ENCODE measurements at regions not wholly inside any gene's neighbourhood (a gene's known extent, or its start where the extent isn't known, plus 50 kb on each side); places are given as distances from the start of the nearest gene placed in this dataset.

DNA sequence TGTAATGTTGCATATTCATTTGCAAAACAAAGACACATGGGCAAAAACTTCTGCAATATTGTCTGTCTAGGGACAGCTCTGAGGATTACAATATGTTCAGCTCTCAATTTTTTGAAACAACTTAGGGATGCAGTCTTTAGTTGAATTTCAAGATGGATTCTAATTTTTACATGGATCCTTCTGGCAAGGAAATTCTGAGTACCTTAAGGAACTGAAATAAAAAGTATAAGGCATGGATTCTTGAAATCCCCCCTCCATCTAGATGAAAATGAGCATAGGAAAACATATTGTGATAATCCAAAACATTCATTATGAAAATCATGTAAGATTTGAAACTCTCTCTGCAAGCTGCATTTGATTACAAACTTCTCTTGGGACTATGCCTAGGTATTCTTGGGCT is 568.6 kb downstream of the CETN3 start:
- no peaks in the 10 kb centered on the region for H3K27me3 Mint-ChIP-seq (ENCODE audit: unreplicated experiment)
- peaks cover 9% of the 10 kb centered on the region for H3K4me1 Mint-ChIP-seq (ENCODE audit: unreplicated experiment)
- TF ChIP-seq, protein P1, sequence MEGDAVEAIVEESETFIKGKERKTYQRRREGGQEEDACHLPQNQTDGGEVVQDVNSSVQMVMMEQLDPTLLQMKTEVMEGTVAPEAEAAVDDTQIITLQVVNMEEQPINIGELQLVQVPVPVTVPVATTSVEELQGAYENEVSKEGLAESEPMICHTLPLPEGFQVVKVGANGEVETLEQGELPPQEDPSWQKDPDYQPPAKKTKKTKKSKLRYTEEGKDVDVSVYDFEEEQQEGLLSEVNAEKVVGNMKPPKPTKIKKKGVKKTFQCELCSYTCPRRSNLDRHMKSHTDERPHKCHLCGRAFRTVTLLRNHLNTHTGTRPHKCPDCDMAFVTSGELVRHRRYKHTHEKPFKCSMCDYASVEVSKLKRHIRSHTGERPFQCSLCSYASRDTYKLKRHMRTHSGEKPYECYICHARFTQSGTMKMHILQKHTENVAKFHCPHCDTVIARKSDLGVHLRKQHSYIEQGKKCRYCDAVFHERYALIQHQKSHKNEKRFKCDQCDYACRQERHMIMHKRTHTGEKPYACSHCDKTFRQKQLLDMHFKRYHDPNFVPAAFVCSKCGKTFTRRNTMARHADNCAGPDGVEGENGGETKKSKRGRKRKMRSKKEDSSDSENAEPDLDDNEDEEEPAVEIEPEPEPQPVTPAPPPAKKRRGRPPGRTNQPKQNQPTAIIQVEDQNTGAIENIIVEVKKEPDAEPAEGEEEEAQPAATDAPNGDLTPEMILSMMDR (IDR thresholded peaks at IDR 0.05) = no peak
- no peak overlapping the region for H3K4me3 Mint-ChIP-seq (ENCODE audit: unreplicated experiment)
- no peaks in the 10 kb centered on the region for H3K36me3 Mint-ChIP-seq (ENCODE audit: unreplicated experiment)
- no peak for DNase-seq (ENCODE audit: extremely low spot score, unreplicated experiment)
- no peaks in the 10 kb centered on the region for H3K9me3 Mint-ChIP-seq (ENCODE audit: unreplicated experiment)
- no peak overlapping the region for H3K27ac Mint-ChIP-seq (ENCODE audit: unreplicated experiment)

DNA sequence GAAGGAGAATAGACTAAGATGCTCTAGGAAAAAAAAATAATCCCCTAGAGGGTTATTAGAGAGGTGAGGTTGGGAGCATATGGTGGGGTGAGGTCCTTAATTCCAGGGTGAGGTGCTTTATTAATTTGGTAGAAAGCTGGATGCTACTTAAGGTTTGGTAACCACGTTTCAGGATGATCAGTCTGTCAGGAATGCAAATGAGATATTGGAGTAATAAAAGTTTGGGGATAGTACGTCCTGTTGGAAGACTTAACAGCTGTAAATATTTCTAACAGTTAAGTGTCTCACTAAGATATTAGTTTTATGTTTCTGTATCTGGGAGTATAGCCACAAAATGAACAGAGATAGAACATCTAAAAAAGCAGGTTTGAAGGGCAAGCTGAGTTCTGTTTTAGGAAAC is 578.9 kb downstream of the CETN3 start:
- Mint-ChIP-seq H3K27ac (ENCODE audit: unreplicated experiment) (no peak overlapping the region), H3K27me3 (ENCODE audit: unreplicated experiment) (no peaks in the 10 kb centered on the region), H3K4me1 (ENCODE audit: unreplicated experiment) (no peaks in the 10 kb centered on the region), H3K4me3 (ENCODE audit: unreplicated experiment) (no peak overlapping the region), H3K9me3 (ENCODE audit: unreplicated experiment) (no peaks in the 10 kb centered on the region), H3K36me3 (ENCODE audit: unreplicated experiment) (no peaks in the 10 kb centered on the region)
- TF ChIP-seq, protein P1 (IDR thresholded peaks at IDR 0.05) = no peak
- no peak for DNase-seq (ENCODE audit: extremely low spot score, unreplicated experiment)

DNA sequence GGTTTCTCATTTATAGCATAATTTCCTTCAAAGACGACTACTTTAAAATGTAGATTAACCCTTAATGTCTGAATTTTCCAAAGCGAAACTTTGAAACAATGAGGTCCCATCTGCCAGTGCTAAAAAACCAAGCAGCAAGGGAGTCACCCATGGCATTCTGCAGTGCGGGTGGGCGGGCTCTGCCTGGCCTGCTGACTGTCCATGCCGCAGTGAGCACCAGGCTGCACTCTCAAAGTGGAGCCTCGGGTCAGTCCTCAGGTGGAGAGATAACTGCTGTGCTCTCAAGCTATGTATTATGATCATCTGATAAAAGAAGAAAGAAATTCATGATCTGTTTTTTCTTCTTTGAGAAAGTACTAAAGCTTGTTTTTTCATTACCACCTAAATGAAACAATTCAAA is 581.6 kb downstream of the CETN3 start:
- no peaks in the 10 kb centered on the region for H3K4me1 Mint-ChIP-seq (ENCODE audit: unreplicated experiment)

DNA sequence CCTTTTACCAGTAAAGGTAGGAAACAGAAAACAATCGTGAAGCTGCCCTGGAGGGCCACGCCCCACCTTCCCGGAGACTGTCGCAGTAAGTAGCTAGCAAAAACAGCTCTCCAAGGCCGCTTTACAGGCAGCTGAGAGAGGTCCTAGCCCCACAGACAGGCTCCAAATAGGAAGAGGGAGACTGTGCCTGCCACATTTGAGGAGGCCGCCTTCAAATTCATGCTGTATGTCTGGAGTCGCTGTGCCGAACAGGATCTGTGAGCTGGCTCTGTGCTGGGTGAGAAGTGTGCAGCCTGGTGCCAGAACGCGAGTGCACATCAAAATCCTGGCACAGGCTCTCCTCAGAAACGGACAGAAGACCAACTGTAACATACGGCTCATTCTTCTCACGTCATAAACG is 582.2 kb downstream of the CETN3 start:
- H3K4me3 Mint-ChIP-seq (ENCODE audit: unreplicated experiment) = no peak overlapping the region
- TF ChIP-seq, protein P1 (IDR thresholded peaks at IDR 0.05) = no peak
- H3K4me1 Mint-ChIP-seq (ENCODE audit: unreplicated experiment) = no peaks in the 10 kb centered on the region
- H3K27me3 Mint-ChIP-seq (ENCODE audit: unreplicated experiment) = no peaks in the 10 kb centered on the region
- peaks cover under 1% of the 10 kb centered on the region for H3K9me3 Mint-ChIP-seq (ENCODE audit: unreplicated experiment)
- H3K27ac Mint-ChIP-seq (ENCODE audit: unreplicated experiment) = no peak overlapping the region
- H3K36me3 Mint-ChIP-seq (ENCODE audit: unreplicated experiment) = no peaks in the 10 kb centered on the region
- no peak for DNase-seq (ENCODE audit: extremely low spot score, unreplicated experiment)

More for the DNA sequence above, 581.6 kb downstream of the CETN3 start:
- no peaks in the 10 kb centered on the region for H3K9me3 Mint-ChIP-seq (ENCODE audit: unreplicated experiment)
- TF ChIP-seq, protein P1 (IDR thresholded peaks at IDR 0.05) = no peak
- H3K27ac Mint-ChIP-seq (ENCODE audit: unreplicated experiment) = no peak overlapping the region
- H3K36me3 Mint-ChIP-seq (ENCODE audit: unreplicated experiment) = no peaks in the 10 kb centered on the region
- DNase-seq (ENCODE audit: extremely low spot score, unreplicated experiment) = no peak
- no peaks in the 10 kb centered on the region for H3K27me3 Mint-ChIP-seq (ENCODE audit: unreplicated experiment)
- no peak overlapping the region for H3K4me3 Mint-ChIP-seq (ENCODE audit: unreplicated experiment)

DNA sequence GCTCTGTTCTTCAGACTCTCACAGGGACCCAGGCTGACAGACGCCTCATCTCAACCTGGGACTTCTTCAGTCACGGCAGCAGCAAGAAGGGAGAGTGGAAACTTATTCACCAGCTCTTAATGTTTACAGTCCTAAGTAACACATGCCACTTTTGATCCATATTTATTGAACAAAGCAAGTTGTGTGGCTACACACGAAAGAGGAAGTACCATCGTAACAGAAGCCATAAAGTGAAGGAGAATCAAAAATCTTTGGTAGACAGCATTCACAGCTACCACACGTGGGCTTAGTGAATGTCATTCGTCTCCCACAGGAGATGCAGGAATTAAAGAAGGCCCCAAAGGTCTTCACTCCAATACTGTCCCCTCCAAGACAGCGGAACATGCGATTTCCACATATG is 582.6 kb downstream of the CETN3 start:
- Mint-ChIP-seq H3K27me3 (ENCODE audit: unreplicated experiment) (no peaks in the 10 kb centered on the region), H3K9me3 (ENCODE audit: unreplicated experiment) (peaks cover 4% of the 10 kb centered on the region), H3K27ac (ENCODE audit: unreplicated experiment) (no peak overlapping the region), H3K4me1 (ENCODE audit: unreplicated experiment) (no peaks in the 10 kb centered on the region), H3K4me3 (ENCODE audit: unreplicated experiment) (no peak overlapping the region), H3K36me3 (ENCODE audit: unreplicated experiment) (no peaks in the 10 kb centered on the region)
- TF ChIP-seq, protein P1 (IDR thresholded peaks at IDR 0.05) = no peak
- no peak for DNase-seq (ENCODE audit: extremely low spot score, unreplicated experiment)
